ENCODE measurements at regions not wholly inside any gene's neighbourhood (a gene's known extent, or its start where the extent isn't known, plus 50 kb on each side); places are given as distances from the start of the nearest gene placed in this dataset.

GRCh38 chr7:17526621-17527020 is 228.2 kb downstream of the AHR start:
- Mint-ChIP-seq H3K4me3 (ENCODE audit: unreplicated experiment) (no peak overlapping the region), H3K27me3 (ENCODE audit: unreplicated experiment) (no peaks in the 10 kb centered on the region), H3K27ac (ENCODE audit: unreplicated experiment) (peak overlapping the region; percentile 62), H3K4me1 (ENCODE audit: unreplicated experiment) (peaks cover 87% of the 10 kb centered on the region), H3K9me3 (ENCODE audit: unreplicated experiment) (peaks cover 4% of the 10 kb centered on the region), H3K36me3 (ENCODE audit: unreplicated experiment) (peaks cover 7% of the 10 kb centered on the region)
- DNase-seq (ENCODE audit: extremely low spot score, unreplicated experiment), result no peak
- no peak for TF ChIP-seq CTCF (IDR thresholded peaks at IDR 0.05)

GRCh38 chr7:17528636-17529035 is 230.2 kb downstream of the AHR start:
- Mint-ChIP-seq H3K36me3 (ENCODE audit: unreplicated experiment) (peaks cover 9% of the 10 kb centered on the region), H3K27me3 (ENCODE audit: unreplicated experiment) (no peaks in the 10 kb centered on the region), H3K9me3 (ENCODE audit: unreplicated experiment) (peaks cover 7% of the 10 kb centered on the region), H3K27ac (ENCODE audit: unreplicated experiment) (peak overlapping the region; percentile 96), H3K4me1 (ENCODE audit: unreplicated experiment) (peaks cover 83% of the 10 kb centered on the region), H3K4me3 (ENCODE audit: unreplicated experiment) (no peak overlapping the region)
- no peak for DNase-seq (ENCODE audit: extremely low spot score, unreplicated experiment)
- TF ChIP-seq CTCF (IDR thresholded peaks at IDR 0.05), result no peak

- H3K27ac Mint-ChIP-seq (ENCODE audit: unreplicated experiment), result peak overlapping the region; percentile 96
- H3K4me3 Mint-ChIP-seq (ENCODE audit: unreplicated experiment), result no peak overlapping the region
These were observed 231.8 kb downstream of the AHR start for GRCh38 chr7:17530244-17530643.

GRCh38 chr7:17530741-17531421 is 232.4 kb downstream of the AHR start:
- Mint-ChIP-seq H3K4me3 (ENCODE audit: unreplicated experiment) (no peak overlapping the region), H3K4me1 (ENCODE audit: unreplicated experiment) (peaks cover 66% of the 10 kb centered on the region), H3K27me3 (ENCODE audit: unreplicated experiment) (no peaks in the 10 kb centered on the region), H3K27ac (ENCODE audit: unreplicated experiment) (peak overlapping the region; percentile 96), H3K9me3 (ENCODE audit: unreplicated experiment) (peaks cover 7% of the 10 kb centered on the region), H3K36me3 (ENCODE audit: unreplicated experiment) (peaks cover 9% of the 10 kb centered on the region)
- peak; percentile 37 for TF ChIP-seq CTCF (IDR thresholded peaks at IDR 0.05)
- DNase-seq (ENCODE audit: extremely low spot score, unreplicated experiment), result no peak

More at GRCh38 chr7:17530244-17530643, 231.8 kb downstream of the AHR start:
- no peak for TF ChIP-seq CTCF (IDR thresholded peaks at IDR 0.05)
- Mint-ChIP-seq H3K9me3 (ENCODE audit: unreplicated experiment) (peaks cover 7% of the 10 kb centered on the region), H3K36me3 (ENCODE audit: unreplicated experiment) (peaks cover 9% of the 10 kb centered on the region), H3K27me3 (ENCODE audit: unreplicated experiment) (no peaks in the 10 kb centered on the region), H3K4me1 (ENCODE audit: unreplicated experiment) (peaks cover 71% of the 10 kb centered on the region)
- DNase-seq (ENCODE audit: extremely low spot score, unreplicated experiment), result no peak

- H3K27me3 Mint-ChIP-seq (ENCODE audit: unreplicated experiment), result no peaks in the 10 kb centered on the region
- H3K4me1 Mint-ChIP-seq (ENCODE audit: unreplicated experiment), result peaks cover 50% of the 10 kb centered on the region
- H3K9me3 Mint-ChIP-seq (ENCODE audit: unreplicated experiment), result peaks cover 3% of the 10 kb centered on the region
- peak overlapping the region; percentile 39 for H3K27ac Mint-ChIP-seq (ENCODE audit: unreplicated experiment)
- no peak for TF ChIP-seq CTCF (IDR thresholded peaks at IDR 0.05)
- no peak overlapping the region for H3K4me3 Mint-ChIP-seq (ENCODE audit: unreplicated experiment)
- H3K36me3 Mint-ChIP-seq (ENCODE audit: unreplicated experiment), result peaks cover 6% of the 10 kb centered on the region
- no peak for DNase-seq (ENCODE audit: extremely low spot score, unreplicated experiment)
These were observed 234.5 kb downstream of the AHR start for GRCh38 chr7:17532861-17533404.
